SK-N-SH treated with all-trans-retinoic acid at 6 μM for 48 hours (cell line): ENCODE measurements at regions not wholly inside any gene's neighbourhood (a gene's known extent, or its start where the extent isn't known, plus 50 kb on each side); places are given as distances from the start of the nearest gene placed in this dataset.
A peak's percentile ranks its signal among the peaks of the same experiment; 100 is the strongest.

Experiments
- ATAC-seq: fragments of 200-7000 bp; cut with Tn5 transposase; 3 replicates; pipeline ENCODE4 v1.9.1; 2020; ENCODE audit warnings: mild to moderate bottlenecking, moderate library complexity
- ARNTL ChIP-seq: fragments of 450-650 bp; formaldehyde crosslinking; IDR thresholded peaks from 2 replicates; pipeline ENCODE4 v1.5.0; 2020; ENCODE audit warnings: low read depth, mild to moderate bottlenecking, moderate library complexity, borderline replicate concordance
- BACH2 ChIP-seq: fragments of 250-450 bp; sonication (Bioruptor Pico); IDR thresholded peaks from 2 replicates; pipeline ENCODE4 v1.9.0; 2021; ENCODE audit warnings: mild to moderate bottlenecking, borderline replicate concordance
- CSDC2 ChIP-seq: fragments of 250-450 bp; sonication (Bioruptor Pico); IDR thresholded peaks from 2 replicates; pipeline ENCODE4 v1.5.0; 2020; ENCODE audit warnings: mild to moderate bottlenecking, moderate library complexity
- ESRRG ChIP-seq: fragments of 250-450 bp; sonication (Bioruptor Pico); IDR thresholded peaks from 2 replicates; pipeline ENCODE4 v1.6.1; 2021; ENCODE audit warnings: mild to moderate bottlenecking
- GLIS3 ChIP-seq: fragments of 250-450 bp; sonication (Bioruptor Pico); IDR thresholded peaks from 2 replicates; pipeline ENCODE4 v1.5.0; 2020; ENCODE audit warnings: mild to moderate bottlenecking, moderate library complexity
- ISL1 ChIP-seq: fragments of 250-450 bp; sonication (Bioruptor Pico); IDR thresholded peaks from 2 replicates; pipeline ENCODE4 v2.1.2; 2022; ENCODE audit warnings: mild to moderate bottlenecking, moderate library complexity
- OSR1 ChIP-seq: fragments of 250-450 bp; sonication (Bioruptor Pico); IDR thresholded peaks from 2 replicates; pipeline ENCODE4 v1.8.0; 2022; ENCODE audit warnings: moderate library complexity, mild to moderate bottlenecking, inconsistent platforms
- PPARA ChIP-seq: fragments of 250-450 bp; sonication (Bioruptor Pico); IDR thresholded peaks from 2 replicates; pipeline ENCODE4 v1.5.0; 2020; ENCODE audit warnings: mild to moderate bottlenecking, borderline replicate concordance
- RARB ChIP-seq: fragments of 250-450 bp; sonication (Bioruptor Pico); IDR thresholded peaks from 2 replicates; pipeline ENCODE4 v1.8.0; 2021; ENCODE audit warnings: mild to moderate bottlenecking, moderate library complexity
- SNAI2 ChIP-seq: fragments of 250-450 bp; sonication (Bioruptor Pico); IDR thresholded peaks from 2 replicates; pipeline ENCODE4 v1.5.0; 2020; ENCODE audit warnings: mild to moderate bottlenecking, moderate library complexity
- TCF4 ChIP-seq: fragments of 250-450 bp; sonication (Bioruptor Pico); IDR thresholded peaks from 2 replicates; pipeline ENCODE4 v1.8.0; 2021; ENCODE audit warnings: mild to moderate bottlenecking, moderate library complexity, borderline replicate concordance
- TOX ChIP-seq: fragments of 250-450 bp; sonication (Bioruptor Pico); IDR thresholded peaks from 2 replicates; pipeline ENCODE4 v1.8.0; 2021; ENCODE audit warnings: mild to moderate bottlenecking, moderate library complexity, borderline replicate concordance
- ZC3H10 ChIP-seq: fragments of 250-450 bp; sonication (Bioruptor Pico); IDR thresholded peaks from 2 replicates; pipeline ENCODE4 v1.5.1; 2021; ENCODE audit warnings: mild to moderate bottlenecking, moderate library complexity
- ZFP3 ChIP-seq: fragments of 250-450 bp; sonication (Bioruptor Pico); IDR thresholded peaks from 2 replicates; pipeline ENCODE4 v1.5.0; 2020; ENCODE audit warnings: mild to moderate bottlenecking, moderate library complexity
- ZFP30 ChIP-seq: fragments of 450-650 bp; formaldehyde crosslinking; IDR thresholded peaks from 2 replicates; pipeline ENCODE4 v1.5.0; 2022; ENCODE audit warnings: mild to moderate bottlenecking, moderate library complexity
- ZNF70 ChIP-seq: fragments of 450-650 bp; formaldehyde crosslinking; IDR thresholded peaks from 2 replicates; pipeline ENCODE4 v1.5.0; 2020; ENCODE audit warnings: mild to moderate bottlenecking, moderate library complexity
- ZNF8 ChIP-seq: fragments of 450-650 bp; formaldehyde crosslinking; IDR thresholded peaks from 2 replicates; pipeline ENCODE4 v1.5.0; 2020; ENCODE audit warnings: mild to moderate bottlenecking, moderate library complexity
- TF ChIP-seq, protein P1 (sequence below): fragments of 250-450 bp; sonication (Bioruptor Pico); IDR thresholded peaks from 2 replicates; pipeline ENCODE4 v1.8.0; 2020; ENCODE audit warnings: mild to moderate bottlenecking, moderate library complexity, borderline replicate concordance
- TF ChIP-seq, protein P2 (sequence below): fragments of 250-450 bp; sonication (Bioruptor Pico); IDR thresholded peaks from 2 replicates; pipeline ENCODE4 v1.5.1; 2021; ENCODE audit warnings: mild to moderate bottlenecking, moderate library complexity
- TF ChIP-seq, protein P3 (sequence below): fragments of 250-450 bp; sonication (Bioruptor Pico); IDR thresholded peaks from 2 replicates; pipeline ENCODE4 v1.5.1; 2020; ENCODE audit warnings: low read depth, mild to moderate bottlenecking, moderate library complexity
- TF ChIP-seq, protein P4 (sequence below): fragments of 250-450 bp; sonication (Bioruptor Pico); IDR thresholded peaks from 2 replicates; pipeline ENCODE4 v1.8.0; 2021; ENCODE audit warnings: low read depth, mild to moderate bottlenecking, moderate library complexity, borderline replicate concordance
- TF ChIP-seq, protein P5 (sequence below): fragments of 250-450 bp; sonication (Bioruptor Pico); IDR thresholded peaks from 2 replicates; pipeline ENCODE4 v1.5.0; 2020; ENCODE audit warnings: mild to moderate bottlenecking, moderate library complexity

DNA sequence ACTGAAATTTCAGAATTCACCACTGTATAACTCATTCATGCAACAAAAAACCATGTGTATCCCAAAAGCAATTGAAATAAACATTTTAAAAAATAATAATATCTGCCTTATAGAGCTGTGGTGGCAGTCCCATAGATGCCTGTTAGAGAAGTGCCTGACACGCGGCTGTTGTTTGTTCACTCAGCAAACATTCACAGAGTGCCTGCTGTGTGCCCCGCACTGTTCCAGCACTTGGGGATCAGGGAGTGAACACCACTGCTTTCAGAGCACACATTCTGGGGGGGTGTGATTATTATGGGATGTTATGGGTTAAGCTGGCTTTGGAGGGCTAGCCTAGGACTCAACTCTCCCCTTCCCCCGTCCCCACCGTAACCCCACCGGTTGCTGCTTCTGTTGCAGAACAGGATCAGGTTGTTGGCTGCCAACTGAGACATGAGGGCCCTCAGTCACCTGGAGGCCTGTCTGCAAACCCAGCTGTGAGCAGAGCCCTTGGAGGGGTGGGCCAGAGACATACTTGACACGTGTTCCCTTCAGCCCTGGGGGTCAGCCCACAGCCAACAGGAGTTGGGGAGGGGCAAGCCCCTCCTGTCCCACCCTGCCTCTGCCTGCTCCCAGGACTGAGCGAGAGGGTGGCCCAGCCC is 103.3 kb upstream of the CIBAR2 start:
- no peak for ATAC-seq
- TF ChIP-seq ISL1 (CRISPR knock-in tag), result no peak
- TF ChIP-seq ZNF8 (CRISPR knock-in tag), result no peak
- no peak for TF ChIP-seq OSR1
- TF ChIP-seq, protein P1, sequence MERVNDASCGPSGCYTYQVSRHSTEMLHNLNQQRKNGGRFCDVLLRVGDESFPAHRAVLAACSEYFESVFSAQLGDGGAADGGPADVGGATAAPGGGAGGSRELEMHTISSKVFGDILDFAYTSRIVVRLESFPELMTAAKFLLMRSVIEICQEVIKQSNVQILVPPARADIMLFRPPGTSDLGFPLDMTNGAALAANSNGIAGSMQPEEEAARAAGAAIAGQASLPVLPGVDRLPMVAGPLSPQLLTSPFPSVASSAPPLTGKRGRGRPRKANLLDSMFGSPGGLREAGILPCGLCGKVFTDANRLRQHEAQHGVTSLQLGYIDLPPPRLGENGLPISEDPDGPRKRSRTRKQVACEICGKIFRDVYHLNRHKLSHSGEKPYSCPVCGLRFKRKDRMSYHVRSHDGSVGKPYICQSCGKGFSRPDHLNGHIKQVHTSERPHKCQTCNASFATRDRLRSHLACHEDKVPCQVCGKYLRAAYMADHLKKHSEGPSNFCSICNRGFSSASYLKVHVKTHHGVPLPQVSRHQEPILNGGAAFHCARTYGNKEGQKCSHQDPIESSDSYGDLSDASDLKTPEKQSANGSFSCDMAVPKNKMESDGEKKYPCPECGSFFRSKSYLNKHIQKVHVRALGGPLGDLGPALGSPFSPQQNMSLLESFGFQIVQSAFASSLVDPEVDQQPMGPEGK (CRISPR knock-in tag), result no peak
- no peak for TF ChIP-seq ZNF70 (CRISPR knock-in tag)
- no peak for TF ChIP-seq TOX
- TF ChIP-seq ZC3H10 (CRISPR knock-in tag), result no peak

DNA sequence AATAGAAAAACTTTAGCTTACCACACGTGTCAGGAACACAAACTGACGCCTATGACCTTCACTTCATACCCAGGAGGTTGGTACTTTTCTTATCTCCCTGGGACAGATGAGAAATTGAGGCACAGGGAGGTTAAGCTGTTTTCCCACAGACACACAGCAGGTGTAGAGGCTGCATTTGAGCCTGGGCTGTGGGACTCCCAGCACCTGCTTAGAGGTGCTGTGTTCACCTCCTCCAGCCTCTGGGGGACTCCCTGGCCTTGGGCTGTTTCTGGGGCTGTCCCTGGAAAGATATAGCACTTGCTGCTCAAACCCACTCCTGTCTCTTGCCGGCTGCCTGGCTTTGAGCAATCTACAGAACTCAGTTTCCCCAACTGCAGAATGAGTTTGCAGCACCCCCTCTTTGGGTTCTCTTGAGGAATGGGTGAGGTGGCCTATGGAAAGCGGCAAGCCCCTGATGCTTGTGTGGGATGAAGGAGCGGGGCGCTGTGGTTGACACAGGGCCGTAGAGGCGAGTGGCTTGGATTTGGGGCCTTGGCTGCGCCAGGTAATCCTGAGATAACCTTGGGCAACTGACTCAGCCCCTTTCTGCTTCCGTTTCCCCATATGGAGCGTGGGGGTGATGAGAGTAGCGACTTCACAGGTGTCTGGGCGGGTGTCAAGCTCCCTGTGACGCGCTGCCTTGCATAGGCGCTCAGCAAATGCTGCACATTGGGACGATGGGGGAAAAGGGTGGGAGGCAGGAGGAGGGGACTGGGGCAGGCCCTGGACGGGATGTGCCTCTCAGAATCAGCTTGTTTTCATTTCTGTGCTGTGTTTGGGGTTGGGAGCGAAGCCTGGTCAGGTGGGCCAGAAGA is 104.5 kb upstream of the CIBAR2 start:
- no peak for ATAC-seq
- TF ChIP-seq, protein P2, sequence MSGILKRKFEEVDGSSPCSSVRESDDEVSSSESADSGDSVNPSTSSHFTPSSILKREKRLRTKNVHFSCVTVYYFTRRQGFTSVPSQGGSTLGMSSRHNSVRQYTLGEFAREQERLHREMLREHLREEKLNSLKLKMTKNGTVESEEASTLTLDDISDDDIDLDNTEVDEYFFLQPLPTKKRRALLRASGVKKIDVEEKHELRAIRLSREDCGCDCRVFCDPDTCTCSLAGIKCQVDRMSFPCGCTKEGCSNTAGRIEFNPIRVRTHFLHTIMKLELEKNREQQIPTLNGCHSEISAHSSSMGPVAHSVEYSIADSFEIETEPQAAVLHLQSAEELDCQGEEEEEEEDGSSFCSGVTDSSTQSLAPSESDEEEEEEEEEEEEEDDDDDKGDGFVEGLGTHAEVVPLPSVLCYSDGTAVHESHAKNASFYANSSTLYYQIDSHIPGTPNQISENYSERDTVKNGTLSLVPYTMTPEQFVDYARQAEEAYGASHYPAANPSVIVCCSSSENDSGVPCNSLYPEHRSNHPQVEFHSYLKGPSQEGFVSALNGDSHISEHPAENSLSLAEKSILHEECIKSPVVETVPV, result no peak
- TF ChIP-seq PPARA (CRISPR knock-in tag), result no peak
- no peak for TF ChIP-seq TCF4 (CRISPR knock-in tag)
- TF ChIP-seq BACH2, result no peak
- no peak for TF ChIP-seq ZFP3 (CRISPR knock-in tag)
- TF ChIP-seq TOX, result no peak
- TF ChIP-seq GLIS3 (CRISPR knock-in tag), result no peak
- TF ChIP-seq, protein P3, sequence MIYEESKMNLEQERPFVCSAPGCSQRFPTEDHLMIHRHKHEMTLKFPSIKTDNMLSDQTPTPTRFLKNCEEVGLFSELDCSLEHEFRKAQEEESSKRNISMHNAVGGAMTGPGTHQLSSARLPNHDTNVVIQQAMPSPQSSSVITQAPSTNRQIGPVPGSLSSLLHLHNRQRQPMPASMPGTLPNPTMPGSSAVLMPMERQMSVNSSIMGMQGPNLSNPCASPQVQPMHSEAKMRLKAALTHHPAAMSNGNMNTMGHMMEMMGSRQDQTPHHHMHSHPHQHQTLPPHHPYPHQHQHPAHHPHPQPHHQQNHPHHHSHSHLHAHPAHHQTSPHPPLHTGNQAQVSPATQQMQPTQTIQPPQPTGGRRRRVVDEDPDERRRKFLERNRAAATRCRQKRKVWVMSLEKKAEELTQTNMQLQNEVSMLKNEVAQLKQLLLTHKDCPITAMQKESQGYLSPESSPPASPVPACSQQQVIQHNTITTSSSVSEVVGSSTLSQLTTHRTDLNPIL (CRISPR knock-in tag), result no peak
- TF ChIP-seq, all 23 proteins: peak for 0

DNA sequence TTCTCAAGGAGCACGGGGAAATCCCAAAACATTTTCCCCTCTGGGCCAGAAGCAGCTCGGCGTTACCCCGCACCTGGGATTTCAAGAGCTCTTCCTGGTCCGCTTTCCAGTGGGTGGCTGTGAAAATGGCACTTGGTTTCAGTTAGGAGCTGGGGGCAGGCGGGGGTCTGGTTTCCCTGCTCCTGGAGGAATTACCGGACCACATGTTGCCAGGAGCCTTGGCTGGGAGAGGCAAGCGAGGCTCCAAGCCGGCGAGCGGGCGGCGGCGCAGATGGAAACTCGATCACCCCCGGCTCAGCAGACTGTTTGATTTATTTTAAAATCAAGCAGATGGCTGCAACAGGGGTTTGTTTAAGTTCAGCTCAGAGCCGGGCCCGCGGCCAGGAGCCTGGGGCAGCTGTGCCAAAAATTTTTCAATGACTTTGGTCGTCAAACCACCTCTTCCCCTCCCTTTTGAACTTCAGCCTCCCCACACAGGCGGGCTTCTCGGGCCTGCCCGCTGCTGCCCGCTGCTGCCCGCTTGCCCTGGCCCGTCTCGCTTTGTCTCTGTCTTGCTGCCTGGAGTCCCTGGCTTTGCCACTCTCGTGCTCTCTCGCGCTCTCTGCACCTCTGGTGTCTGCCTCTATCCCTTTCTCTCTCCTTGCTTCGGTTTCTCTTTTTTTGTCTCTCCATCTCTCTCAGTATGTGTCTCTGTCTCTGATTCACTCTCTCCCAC is 108.0 kb upstream of the CIBAR2 start:
- TF ChIP-seq SNAI2 (CRISPR knock-in tag), result no peak
- no peak for TF ChIP-seq OSR1
- TF ChIP-seq TOX, result no peak
- TF ChIP-seq TCF4 (CRISPR knock-in tag), result peak; percentile 86
- no peak; the same call in 1 of the 2 replicates for TF ChIP-seq ZNF70 (CRISPR knock-in tag)
- TF ChIP-seq, protein P4, sequence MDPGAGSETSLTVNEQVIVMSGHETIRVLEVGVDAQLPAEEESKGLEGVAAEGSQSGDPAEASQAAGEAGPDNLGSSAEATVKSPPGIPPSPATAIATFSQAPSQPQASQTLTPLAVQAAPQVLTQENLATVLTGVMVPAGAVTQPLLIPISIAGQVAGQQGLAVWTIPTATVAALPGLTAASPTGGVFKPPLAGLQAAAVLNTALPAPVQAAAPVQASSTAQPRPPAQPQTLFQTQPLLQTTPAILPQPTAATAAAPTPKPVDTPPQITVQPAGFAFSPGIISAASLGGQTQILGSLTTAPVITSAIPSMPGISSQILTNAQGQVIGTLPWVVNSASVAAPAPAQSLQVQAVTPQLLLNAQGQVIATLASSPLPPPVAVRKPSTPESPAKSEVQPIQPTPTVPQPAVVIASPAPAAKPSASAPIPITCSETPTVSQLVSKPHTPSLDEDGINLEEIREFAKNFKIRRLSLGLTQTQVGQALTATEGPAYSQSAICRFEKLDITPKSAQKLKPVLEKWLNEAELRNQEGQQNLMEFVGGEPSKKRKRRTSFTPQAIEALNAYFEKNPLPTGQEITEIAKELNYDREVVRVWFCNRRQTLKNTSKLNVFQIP, result no peak
- no peak for TF ChIP-seq ZC3H10 (CRISPR knock-in tag)
- TF ChIP-seq ZFP3 (CRISPR knock-in tag), result 0 out of 2 replicates have a peak, but pooled peaks have one; percentile 61
- TF ChIP-seq ARNTL, result no peak
- 0 out of 2 replicates have a peak, but pooled peaks have one; percentile 12 for TF ChIP-seq CSDC2 (CRISPR knock-in tag)
- TF ChIP-seq, protein P3 (CRISPR knock-in tag), result no peak
- TF ChIP-seq BACH2, result no peak
- TF ChIP-seq, protein P5, sequence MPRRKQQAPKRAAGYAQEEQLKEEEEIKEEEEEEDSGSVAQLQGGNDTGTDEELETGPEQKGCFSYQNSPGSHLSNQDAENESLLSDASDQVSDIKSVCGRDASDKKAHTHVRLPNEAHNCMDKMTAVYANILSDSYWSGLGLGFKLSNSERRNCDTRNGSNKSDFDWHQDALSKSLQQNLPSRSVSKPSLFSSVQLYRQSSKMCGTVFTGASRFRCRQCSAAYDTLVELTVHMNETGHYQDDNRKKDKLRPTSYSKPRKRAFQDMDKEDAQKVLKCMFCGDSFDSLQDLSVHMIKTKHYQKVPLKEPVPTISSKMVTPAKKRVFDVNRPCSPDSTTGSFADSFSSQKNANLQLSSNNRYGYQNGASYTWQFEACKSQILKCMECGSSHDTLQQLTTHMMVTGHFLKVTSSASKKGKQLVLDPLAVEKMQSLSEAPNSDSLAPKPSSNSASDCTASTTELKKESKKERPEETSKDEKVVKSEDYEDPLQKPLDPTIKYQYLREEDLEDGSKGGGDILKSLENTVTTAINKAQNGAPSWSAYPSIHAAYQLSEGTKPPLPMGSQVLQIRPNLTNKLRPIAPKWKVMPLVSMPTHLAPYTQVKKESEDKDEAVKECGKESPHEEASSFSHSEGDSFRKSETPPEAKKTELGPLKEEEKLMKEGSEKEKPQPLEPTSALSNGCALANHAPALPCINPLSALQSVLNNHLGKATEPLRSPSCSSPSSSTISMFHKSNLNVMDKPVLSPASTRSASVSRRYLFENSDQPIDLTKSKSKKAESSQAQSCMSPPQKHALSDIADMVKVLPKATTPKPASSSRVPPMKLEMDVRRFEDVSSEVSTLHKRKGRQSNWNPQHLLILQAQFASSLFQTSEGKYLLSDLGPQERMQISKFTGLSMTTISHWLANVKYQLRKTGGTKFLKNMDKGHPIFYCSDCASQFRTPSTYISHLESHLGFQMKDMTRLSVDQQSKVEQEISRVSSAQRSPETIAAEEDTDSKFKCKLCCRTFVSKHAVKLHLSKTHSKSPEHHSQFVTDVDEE (CRISPR knock-in tag), result peak; percentile 73; the same call in 1 of the 2 replicates
- no peak for TF ChIP-seq ZFP30 (CRISPR knock-in tag)
- no peak for TF ChIP-seq ZNF8 (CRISPR knock-in tag)
- TF ChIP-seq, protein P1 (CRISPR knock-in tag), result peak; percentile 67; the same call in 1 of the 2 replicates
- TF ChIP-seq RARB, result no peak
- no peak for TF ChIP-seq ESRRG (CRISPR knock-in tag)
- TF ChIP-seq ISL1 (CRISPR knock-in tag), result no peak; the same call in 1 of the 2 replicates

More for the DNA sequence above, 108.0 kb upstream of the CIBAR2 start:
- ATAC-seq, result peak; percentile 94
